OCI-LY7 (cell line): ENCODE measurements at regions not wholly inside any gene's neighbourhood (a gene's known extent, or its start where the extent isn't known, plus 50 kb on each side); places are given as distances from the start of the nearest gene placed in this dataset.

ENCODE experiments used
- BruUV-seq: library from RNA; stranded (reverse); fragments of 400-500 nt; replicated peaks from 2 replicates; lab custom pipeline; 2021; lab: Mats Ljungman, UMichigan
- CTCF ChIA-PET: fragments of 300-600 bp; sonication (Branson Sonifier 250); formaldehyde crosslinking; loops from one replicate; lab custom pipeline; 2022; ENCODE audit warnings: antibody characterized with exemption; ENCODE audit not compliant: unreplicated experiment; lab: Charles Lee
- POLR2A ChIA-PET: fragments of 300-600 bp; sonication (Branson Sonifier 250); formaldehyde crosslinking; loops from one replicate; lab custom pipeline; 2022; ENCODE audit warnings: antibody characterized with exemption; lab: Charles Lee
- DNase-seq: peaks from one replicate; pipeline ENCODE4 v3.0.0-alpha.2; 2015; ENCODE audit warnings: low spot score
- H2AFZ ChIP-seq: fragments of 200-600 bp; sonication (generic), shearing (Covaris generic); 2 replicates; pipeline ENCODE4 v1.6.1; 2014; ENCODE audit warnings: mild to moderate bottlenecking, antibody characterized with exemption, low read length, moderate library complexity
- H3K27ac ChIP-seq: fragments of 200-600 bp; sonication (generic); 2 replicates; pipeline ENCODE4 v1.5.1; 2014; ENCODE audit warnings: mixed run types, low read depth, mild to moderate bottlenecking, moderate library complexity, low read length, inconsistent platforms; ENCODE audit not compliant: poor library complexity, severe bottlenecking
- H3K36me3 ChIP-seq: fragments of 200-600 bp; sonication (generic); 2 replicates; pipeline ENCODE4 v1.6.1; 2014; ENCODE audit warnings: mild to moderate bottlenecking, antibody characterized with exemption, low read length, moderate library complexity, mixed read lengths; ENCODE audit not compliant: insufficient read depth
- H3K4me1 ChIP-seq: fragments of 200-600 bp; sonication (generic); 2 replicates; pipeline ENCODE4 v1.5.1; 2014; ENCODE audit warnings: mild to moderate bottlenecking, low read length; ENCODE audit not compliant: insufficient read depth, poor library complexity, severe bottlenecking
- H3K4me2 ChIP-seq: fragments of 200-600 bp; sonication (generic); 2 replicates; pipeline ENCODE4 v1.6.1; 2014; ENCODE audit warnings: mild to moderate bottlenecking, low read length
- H3K4me3 ChIP-seq: fragments of 200-600 bp; sonication (generic); 2 replicates; pipeline ENCODE4 v1.5.1; 2014; ENCODE audit warnings: mild to moderate bottlenecking, low read depth, low read length; ENCODE audit not compliant: poor library complexity, severe bottlenecking
- H3K79me2 ChIP-seq: fragments of 200-600 bp; sonication (generic); 2 replicates; pipeline ENCODE4 v1.6.1; 2016; ENCODE audit warnings: low read depth, mild to moderate bottlenecking, low read length, moderate library complexity, mixed read lengths; ENCODE audit not compliant: insufficient read depth
- H3K9me2 ChIP-seq: fragments of 200-600 bp; sonication (generic); 2 replicates; pipeline ENCODE4 v1.6.1; 2016; ENCODE audit warnings: mild to moderate bottlenecking, low read length, mixed read lengths; ENCODE audit not compliant: insufficient read depth
- H3K9me3 ChIP-seq: fragments of 200-600 bp; sonication (generic); 2 replicates; pipeline ENCODE4 v1.6.1; 2014; ENCODE audit warnings: mild to moderate bottlenecking, mixed run types, low read length, mixed read lengths
- H4K20me1 ChIP-seq: fragments of 200-600 bp; sonication (generic); 2 replicates; pipeline ENCODE4 v1.6.1; 2014; ENCODE audit warnings: mild to moderate bottlenecking, antibody characterized with exemption, low read length, moderate library complexity, mixed read lengths; ENCODE audit not compliant: insufficient read depth
- CTCF ChIP-seq: fragments of 200-600 bp; sonication (generic); conservative IDR thresholded peaks from 2 replicates; pipeline ENCODE4 v1.5.1; 2014; ENCODE audit warnings: mild to moderate bottlenecking, antibody characterized with exemption, low read length, moderate library complexity, mixed read lengths
- EZH2phosphoT487 ChIP-seq: fragments of 200-600 bp; sonication (generic); IDR thresholded peaks from 2 replicates; pipeline ENCODE4 v1.6.1; 2018; ENCODE audit warnings: low read depth, borderline replicate concordance, mild to moderate bottlenecking, mixed run types, antibody characterized with exemption, low read length, moderate library complexity, mixed read lengths
- intact Hi-C: fragments of 100-400 bp; cut with micrococcal nuclease; formaldehyde crosslinking; loops from one replicate; pipeline ENCODE4 v1.10.0; 2022; ENCODE audit not compliant: unreplicated experiment

- TF ChIP-seq EZH2phosphoT487 (no peak), CTCF (no peak)
- no peak for DNase-seq
- H3K27ac ChIP-seq, result no peak overlapping the region
- no peaks in the 10 kb centered on the region for H4K20me1 ChIP-seq
- intact Hi-C loops, result no loop called here
- CTCF ChIA-PET, result no interaction called here
- BruUV-seq, result no TSS peak
- no peak overlapping the region for H2AFZ ChIP-seq
- no peaks in the 10 kb centered on the region for H3K9me3 ChIP-seq
- no peak overlapping the region for H3K4me3 ChIP-seq
- H3K9me2 ChIP-seq, result no peaks in the 10 kb centered on the region
- POLR2A ChIA-PET, result interaction anchor here (0.5 kb wide), 1 partner anchor 955 kb away, joined by 7 read pairs; no protein-coding TSS in a partner anchor
- H3K36me3 ChIP-seq, result no peaks in the 10 kb centered on the region
- H3K4me1 ChIP-seq, result no peaks in the 10 kb centered on the region
- H3K4me2 ChIP-seq, result no peak overlapping the region
- H3K79me2 ChIP-seq, result no peaks in the 10 kb centered on the region
Measured at GRCh38 chr2:4020649-4021048, 317.3 kb downstream of the DCDC2C start.

GRCh38 chr2:4024605-4025004 lies 321.2 kb downstream of the DCDC2C start:
- Histone ChIP-seq H2AFZ (no peak overlapping the region), H3K4me2 (no peak overlapping the region), H3K4me3 (no peak overlapping the region), H3K4me1 (no peaks in the 10 kb centered on the region), H3K79me2 (no peaks in the 10 kb centered on the region), H3K9me2 (no peaks in the 10 kb centered on the region), H4K20me1 (no peaks in the 10 kb centered on the region), H3K9me3 (no peaks in the 10 kb centered on the region), H3K27ac (no peak overlapping the region), H3K36me3 (no peaks in the 10 kb centered on the region)
- CTCF ChIA-PET, result no interaction called here
- intact Hi-C loops, result no loop called here
- TF ChIP-seq EZH2phosphoT487, result no peak
- TF ChIP-seq CTCF, result no peak
- BruUV-seq, result no TSS peak
- no peak for DNase-seq
- POLR2A ChIA-PET, result interaction anchor here (0.6 kb wide), 1 partner anchor 725 kb away, joined by 4 read pairs; no protein-coding TSS in a partner anchor

GRCh38 chr2:4029081-4029480 lies 325.7 kb downstream of the DCDC2C start:
- CTCF ChIA-PET, result no interaction called here
- POLR2A ChIA-PET, result no interaction called here
- intact Hi-C loops, result no loop called here

More at GRCh38 chr2:4029081-4029480, 325.7 kb downstream of the DCDC2C start:
- H3K4me3 ChIP-seq, result no peak overlapping the region
- no peaks in the 10 kb centered on the region for H3K4me1 ChIP-seq
- no TSS peak for BruUV-seq
- no peaks in the 10 kb centered on the region for H4K20me1 ChIP-seq
- H3K79me2 ChIP-seq, result no peaks in the 10 kb centered on the region
- no peak for DNase-seq
- TF ChIP-seq CTCF, result no peak
- TF ChIP-seq EZH2phosphoT487, result no peak
- no peaks in the 10 kb centered on the region for H3K9me2 ChIP-seq
- H3K4me2 ChIP-seq, result no peak overlapping the region
- H3K9me3 ChIP-seq, result no peaks in the 10 kb centered on the region
- no peak overlapping the region for H2AFZ ChIP-seq
- H3K27ac ChIP-seq, result no peak overlapping the region
- no peaks in the 10 kb centered on the region for H3K36me3 ChIP-seq
